IPS-11a (cell line): ENCODE measurements at regions not wholly inside any gene's neighbourhood (a gene's known extent, or its start where the extent isn't known, plus 50 kb on each side); places are given as distances from the start of the nearest gene placed in this dataset.
"Not testable (repeated sequence)": the region's sequence is repeated elsewhere in the genome, so short reads cannot be mapped to it uniquely, and the experiment has no call there.

Experiments
- H3K4me3 ChIP-seq: one replicate; pipeline ENCODE4 v1.5.1; 2013; ENCODE audit warnings: low read depth, low read length, control low read depth

DNA sequence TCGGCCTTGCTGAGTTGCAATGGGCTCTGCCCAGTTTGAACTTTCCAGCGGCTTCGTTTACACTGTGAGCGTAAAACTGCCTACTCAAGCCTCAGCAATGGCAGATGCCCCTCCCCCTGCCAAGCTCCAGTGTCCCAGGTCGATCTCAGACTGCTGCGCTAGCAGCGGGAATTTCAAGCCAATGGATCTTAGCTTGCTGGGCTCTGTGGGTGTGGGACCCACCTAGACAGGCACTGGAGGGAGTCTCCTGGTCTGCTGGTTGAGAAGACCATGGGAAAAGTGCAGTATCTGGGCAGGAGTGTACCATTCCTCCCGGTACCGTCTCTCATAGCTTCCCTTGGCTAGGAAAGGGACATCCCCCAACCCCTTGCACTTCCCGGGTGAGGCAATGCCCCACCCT is 88.2 kb downstream of the KLHL28 start:
- H3K4me3 ChIP-seq: peak overlapping the region; percentile 28

DNA sequence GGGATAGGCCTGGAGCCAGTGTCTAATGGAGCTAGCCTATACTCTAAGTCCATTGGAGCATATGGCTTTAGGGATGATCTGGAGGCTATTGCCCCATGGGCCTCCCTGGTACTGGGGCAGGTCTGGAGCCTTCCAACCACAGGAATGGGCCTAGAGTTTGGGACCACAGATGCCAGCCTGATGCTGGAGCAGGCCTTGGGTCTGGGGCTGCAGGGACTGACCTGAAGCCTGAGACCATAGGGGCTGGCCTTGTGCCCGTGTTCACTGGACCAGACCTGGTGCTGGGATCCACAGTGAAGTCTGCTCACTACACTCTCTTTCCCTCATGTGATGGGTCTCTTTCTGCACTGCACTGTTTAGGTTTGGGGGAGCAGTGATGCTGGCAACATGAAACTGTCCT is 95.0 kb downstream of the KLHL28 start:
- no peak overlapping the region for H3K4me3 ChIP-seq

DNA sequence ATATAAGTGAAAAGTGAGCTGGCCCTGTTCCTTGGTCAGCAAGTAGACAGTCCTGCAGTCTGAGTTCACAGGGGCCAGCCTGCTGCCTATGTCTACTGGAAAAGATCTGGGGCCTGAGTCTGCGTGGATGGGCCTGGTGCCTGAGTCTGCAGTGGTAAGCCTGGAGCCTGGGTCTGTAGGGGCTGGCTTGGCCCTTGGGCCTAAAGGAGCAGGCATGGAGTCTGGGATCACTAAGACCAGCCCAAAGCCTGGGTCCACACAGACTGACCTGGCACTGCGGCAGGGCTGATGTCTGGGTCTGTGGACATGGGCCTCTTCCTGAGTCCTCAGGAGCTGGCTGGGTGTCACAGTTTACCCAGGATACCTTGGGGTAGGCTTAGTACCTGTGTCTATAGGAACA is 95.4 kb downstream of the KLHL28 start:
- H3K4me3 ChIP-seq: no peak overlapping the region

DNA sequence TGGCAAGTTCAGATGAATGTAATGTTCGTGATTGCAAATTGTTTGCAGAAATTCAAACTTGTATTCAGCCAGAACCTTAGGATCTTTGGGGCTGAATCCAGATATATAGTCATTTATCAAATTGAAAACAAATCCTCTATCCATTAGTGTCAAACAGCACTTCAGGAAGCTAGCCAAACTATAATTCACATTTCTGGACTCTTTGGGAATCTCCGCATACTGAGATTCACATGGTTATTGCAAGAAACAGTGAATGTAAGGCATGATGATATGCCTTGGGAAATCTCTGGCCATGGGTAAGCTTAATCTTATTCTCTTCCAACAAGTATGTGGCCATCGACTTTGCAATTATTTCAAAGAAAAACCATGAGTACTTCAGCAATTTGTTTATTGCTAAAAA is 98.5 kb downstream of the KLHL28 start:
- no peak overlapping the region for H3K4me3 ChIP-seq

DNA sequence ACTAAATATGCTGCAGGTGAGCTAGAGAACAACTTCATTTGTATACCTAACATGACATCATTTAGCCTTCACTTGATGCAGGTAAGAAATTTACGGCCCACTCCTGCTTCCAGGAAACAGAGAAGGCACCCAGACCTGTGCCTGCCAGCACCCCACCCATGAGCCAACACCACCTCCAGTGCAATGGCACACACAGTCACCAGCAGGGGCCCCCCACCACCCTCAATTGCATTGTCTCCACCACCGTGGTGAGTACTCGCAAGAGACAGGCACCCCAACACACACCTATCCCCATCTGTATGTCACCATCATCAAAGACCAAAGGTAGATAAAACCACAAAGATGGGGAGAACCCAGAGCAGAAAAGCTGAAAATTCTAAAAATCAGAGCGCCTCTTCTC is 107.6 kb downstream of the KLHL28 start:
- H3K4me3 ChIP-seq: no peak overlapping the region

DNA sequence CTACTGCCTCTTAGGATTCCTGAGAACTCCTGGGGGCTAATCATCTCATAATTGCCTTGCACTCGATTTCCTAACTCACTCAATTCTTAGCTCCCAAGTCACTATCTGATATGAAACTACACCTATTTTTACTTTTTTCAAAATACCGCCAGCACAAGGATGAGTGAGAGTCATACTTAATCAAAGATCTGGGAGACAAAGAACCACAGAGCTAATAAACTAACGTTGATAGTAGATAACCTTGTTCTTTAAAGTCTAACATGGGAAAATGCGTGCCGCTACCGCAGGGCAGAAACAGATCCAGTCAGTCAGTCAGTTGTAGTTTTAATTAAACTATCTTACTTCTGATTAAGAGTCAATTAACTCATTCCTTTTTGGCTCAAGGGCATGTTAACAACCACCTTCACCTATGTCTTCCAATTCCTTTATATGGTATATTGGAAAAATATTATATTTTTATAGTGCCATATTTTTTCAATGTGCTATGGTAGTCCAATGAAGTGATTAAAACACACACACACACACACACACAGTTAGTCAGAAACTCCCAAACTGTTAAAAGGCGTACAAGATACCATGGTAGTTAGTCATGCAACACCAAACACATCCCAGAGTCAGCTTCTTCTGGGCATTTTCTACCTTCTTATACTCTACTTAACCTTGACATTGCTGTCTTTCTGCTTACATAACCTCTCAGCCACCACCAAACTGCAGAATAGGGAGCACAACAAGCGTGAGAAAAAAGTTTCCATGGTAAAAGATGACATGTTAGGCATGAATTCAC is 114.0 kb downstream of the KLHL28 start:
- no peak overlapping the region for H3K4me3 ChIP-seq

DNA sequence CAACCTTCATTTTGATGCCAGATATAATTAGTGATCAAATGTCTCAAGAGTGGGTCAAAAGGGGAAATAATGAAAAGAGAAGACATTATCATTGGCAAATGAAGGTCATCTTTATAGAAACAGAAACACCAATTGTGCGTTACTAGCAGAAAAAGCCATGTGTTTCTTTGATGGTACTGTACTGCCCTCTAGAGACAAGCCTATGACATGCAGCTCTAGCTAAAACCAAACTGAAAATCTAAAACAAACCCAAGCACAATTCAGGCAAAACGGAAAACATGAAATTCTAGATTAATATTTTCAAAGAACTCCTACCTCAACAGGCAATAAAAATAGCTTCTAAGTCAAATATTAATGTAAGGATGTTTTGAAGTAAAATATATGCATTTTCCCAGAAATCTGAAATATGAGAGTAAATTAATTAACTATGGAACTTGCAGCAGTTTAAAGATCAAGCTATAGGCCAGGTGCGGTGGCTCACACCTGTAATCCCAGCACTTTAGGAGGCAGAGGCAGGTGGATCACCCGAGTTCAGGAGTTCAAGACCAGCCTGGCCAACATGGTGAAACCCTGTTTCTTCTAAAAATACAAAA is 115.4 kb downstream of the KLHL28 start:
- H3K4me3 ChIP-seq: no peak overlapping the region

DNA sequence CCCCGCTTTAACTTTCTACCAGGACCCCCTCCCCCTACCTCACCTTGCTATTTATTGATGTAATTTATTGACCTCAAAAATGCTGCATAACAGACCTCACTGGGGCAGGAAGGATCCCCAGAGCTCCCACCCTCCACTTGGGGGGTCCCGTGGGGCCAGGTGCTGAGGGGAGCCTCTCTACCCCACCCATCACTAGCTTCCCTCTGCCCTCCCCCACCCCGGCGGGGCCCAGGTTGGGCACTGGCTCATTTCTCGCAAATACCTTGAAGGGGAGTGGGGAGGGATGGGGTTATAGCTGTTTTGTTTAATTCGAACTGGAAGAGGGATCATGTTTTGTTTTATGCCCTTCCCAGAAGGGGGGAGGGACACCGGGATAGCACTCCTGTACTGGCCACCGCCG is 125.8 kb downstream of the KLHL28 start:
- not testable (repeated sequence) for H3K4me3 ChIP-seq

DNA sequence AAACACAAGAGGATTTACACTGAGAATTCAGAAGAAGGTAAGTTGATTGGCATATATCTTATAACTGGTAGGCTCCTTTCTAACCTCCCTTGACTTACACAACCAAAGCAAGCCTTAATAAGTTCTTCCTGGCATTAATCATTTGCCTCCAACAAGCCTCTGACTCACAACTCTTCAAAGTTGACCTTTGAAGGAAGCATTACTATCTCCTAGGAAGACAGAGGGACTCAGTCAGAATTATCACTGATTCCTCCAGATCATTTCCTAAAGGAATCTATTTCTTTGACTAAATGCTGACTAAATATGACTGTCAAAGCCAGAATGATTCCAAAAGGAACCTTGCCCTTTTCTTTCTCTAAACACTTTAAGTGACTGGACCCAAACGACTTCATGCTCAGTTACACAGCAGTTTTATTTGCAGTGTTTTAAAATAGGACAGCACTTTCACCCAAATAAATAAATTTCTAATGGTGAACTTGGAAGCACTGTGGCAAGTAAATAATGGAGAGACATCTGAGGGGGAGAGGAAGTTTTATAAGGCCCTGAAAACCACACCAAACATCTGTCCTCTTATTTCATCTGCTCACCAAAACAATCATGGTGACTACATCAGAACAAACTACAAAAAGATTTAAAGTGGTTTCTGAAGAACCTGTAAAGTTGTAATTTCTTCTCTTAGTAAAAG is 128.2 kb downstream of the KLHL28 start:
- no peak overlapping the region for H3K4me3 ChIP-seq

DNA sequence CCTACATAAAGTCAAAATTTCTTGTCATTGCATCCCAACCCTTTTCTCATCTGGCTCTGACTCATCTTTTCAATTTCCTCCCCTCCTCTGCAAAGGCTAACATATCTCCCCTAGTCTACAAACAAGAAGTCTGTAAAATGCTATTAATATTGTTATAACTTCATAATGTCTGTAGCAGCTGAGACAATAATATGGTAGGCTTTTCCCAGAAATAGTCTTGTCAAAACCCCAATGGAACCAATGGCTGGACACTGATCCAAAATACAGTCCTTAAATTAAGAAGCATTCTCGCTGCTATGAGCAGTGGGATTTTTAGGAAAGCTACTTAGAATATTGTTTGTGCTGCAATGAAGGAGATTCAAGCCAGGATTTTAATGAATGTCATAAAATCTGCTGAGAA is 131.4 kb downstream of the KLHL28 start:
- H3K4me3 ChIP-seq: no peak overlapping the region

DNA sequence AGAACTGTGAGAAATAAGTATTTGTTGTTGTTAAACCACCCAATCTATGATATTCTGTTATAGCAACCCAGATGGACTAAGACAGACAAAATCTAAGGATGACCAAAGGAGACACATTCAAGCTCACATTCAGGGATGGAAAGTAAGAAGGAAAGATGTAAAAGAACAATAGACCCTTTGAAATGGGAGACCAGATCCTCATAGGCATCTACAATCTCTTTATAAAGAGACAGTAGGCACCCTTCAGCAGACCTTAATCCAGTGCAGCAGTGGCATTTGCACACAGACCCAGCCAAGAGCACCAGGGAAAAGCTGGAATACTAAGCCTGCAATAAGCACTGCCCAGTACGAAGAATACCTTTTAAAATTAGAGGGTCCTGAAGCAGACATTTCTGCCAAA is 132.7 kb downstream of the KLHL28 start:
- H3K4me3 ChIP-seq: no peak overlapping the region

DNA sequence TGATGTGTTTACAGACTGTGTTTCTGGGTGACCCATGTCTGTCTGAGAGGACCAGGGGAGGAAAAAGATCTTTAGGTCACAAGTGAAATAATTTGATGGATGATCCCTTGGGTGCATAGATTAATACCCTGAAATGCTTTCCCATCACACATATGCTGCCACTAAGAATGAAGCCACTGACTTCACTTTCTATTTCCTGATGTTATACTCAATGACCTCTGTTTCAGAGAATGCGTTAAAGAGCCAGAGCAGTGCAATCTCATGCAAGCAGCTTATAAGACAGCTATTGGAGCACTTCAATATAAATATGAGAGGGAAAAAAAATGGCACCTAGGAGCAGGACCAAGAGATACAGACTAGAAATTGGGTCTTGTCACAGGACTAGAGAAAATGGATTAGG is 133.7 kb downstream of the KLHL28 start:
- no peak overlapping the region for H3K4me3 ChIP-seq

DNA sequence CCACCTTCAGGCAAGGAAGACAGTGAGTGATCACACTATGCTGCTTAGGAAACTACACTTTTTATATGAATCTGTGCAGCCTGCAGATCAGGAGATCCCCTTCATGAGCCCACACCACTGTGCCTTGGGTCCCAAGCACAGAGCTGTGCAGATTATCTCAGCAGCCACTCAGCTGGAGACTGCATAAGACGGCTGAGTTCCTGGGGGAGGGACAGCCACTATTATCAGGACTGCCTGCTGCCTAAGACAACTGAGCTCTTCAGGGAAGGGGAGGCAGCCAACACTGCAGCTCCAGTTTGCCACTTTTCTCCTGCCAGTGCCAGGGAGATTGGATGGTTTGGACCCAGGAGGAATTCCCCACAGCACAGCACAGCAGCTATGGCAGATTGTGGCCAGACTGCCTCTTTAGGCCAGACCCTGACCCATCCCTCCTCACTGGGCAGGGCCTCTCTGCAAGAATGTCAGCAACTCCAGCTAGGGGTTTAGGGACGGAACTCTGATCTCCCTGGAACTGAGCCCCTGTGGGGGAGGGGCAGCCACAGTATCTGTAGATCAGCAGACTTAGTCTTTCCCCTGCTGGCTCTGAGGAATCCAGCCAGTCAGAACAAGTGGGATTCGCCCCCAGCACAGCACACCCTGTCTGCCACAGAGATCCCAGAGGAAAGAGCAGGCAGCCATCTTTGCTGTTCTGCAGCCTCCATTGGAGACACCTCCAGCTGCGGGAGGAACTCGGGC is 141.3 kb downstream of the KLHL28 start:
- H3K4me3 ChIP-seq: no peak overlapping the region

DNA sequence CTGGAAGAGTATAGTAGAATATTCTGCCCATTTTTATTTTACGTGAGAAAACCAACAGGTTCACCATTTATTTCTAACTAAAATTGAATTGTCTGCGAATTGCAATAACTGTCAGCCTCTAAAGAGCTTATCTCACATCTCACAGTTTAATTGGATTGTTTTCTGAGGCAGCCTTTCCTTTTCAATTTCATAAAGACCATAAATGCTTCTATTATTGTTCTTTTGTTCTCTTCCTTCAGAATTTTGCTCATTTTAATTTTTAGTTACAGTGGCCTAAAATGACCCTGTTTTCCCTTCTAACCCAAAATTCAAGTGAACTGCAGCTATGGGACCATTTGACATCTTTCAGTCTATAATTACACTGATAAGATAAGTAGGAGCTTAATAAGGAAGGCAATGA is 147.6 kb downstream of the KLHL28 start:
- no peak overlapping the region for H3K4me3 ChIP-seq

DNA sequence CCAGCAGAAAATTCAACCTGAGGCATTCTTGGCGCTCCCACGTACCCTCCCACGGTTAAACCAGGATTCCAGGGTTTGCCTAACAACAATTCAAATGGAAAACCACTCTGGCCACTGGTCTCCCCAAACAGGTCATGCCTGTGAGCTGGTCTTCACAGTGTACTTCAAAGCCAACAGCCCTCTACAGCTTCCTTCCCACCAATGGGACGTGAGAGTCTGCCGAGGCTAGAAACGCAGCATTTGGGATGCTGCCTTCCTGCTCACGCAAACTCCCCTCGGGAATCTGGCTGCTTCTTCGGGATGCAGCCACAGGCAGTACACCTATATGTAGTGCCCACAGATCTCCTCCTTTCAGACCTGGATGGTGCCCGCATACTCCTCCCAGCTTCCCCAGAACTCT is 149.1 kb downstream of the KLHL28 start:
- H3K4me3 ChIP-seq: no peak overlapping the region

DNA sequence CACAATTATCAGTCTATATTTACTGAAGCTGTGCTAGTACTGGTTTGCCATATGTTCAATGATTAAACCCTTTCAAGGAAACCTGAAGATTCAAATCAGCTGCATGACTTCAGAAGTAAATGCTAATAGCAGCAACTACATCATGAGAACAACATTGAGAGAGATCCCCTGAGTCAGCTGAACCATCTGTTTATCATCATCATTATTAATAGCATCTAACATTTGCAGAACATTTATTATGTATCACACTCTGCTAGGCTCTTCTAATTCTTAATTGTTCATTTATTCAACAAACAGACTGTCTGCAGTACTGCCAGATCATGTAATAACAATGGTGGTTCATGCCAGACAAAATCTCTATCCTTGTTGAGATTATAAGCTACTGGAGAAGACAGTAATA is 157.4 kb downstream of the KLHL28 start:
- H3K4me3 ChIP-seq: no peak overlapping the region

DNA sequence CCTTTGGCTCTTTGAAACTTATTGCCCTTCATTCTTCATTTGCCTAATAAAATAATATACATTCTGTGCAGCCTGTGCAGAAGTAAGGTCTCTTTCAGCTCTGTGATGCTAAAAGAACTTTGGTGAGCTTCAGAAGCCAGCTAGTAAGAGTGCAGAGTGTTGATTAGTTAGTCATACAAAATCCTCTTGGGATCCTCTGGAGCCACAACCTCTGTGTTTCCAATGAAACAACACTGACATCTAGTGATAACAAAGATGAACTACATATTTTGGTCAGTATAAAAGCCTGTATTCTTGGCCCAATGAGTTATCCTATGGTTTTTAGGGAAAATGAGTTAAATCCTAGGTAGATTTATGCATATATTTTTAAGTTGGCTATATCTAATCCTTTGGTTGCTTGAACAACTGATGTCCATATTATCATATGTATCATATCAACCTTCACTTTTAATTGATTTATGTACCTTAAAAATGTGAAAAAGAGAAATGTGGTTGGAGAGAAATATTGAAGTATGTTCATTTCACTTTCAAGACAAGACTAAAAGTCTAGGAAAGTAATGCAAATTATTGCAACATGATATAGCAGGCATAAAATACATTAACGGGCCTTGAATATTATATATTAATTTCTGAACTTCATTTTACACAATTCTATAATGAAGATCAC is 158.4 kb downstream of the KLHL28 start:
- no peak overlapping the region for H3K4me3 ChIP-seq

DNA sequence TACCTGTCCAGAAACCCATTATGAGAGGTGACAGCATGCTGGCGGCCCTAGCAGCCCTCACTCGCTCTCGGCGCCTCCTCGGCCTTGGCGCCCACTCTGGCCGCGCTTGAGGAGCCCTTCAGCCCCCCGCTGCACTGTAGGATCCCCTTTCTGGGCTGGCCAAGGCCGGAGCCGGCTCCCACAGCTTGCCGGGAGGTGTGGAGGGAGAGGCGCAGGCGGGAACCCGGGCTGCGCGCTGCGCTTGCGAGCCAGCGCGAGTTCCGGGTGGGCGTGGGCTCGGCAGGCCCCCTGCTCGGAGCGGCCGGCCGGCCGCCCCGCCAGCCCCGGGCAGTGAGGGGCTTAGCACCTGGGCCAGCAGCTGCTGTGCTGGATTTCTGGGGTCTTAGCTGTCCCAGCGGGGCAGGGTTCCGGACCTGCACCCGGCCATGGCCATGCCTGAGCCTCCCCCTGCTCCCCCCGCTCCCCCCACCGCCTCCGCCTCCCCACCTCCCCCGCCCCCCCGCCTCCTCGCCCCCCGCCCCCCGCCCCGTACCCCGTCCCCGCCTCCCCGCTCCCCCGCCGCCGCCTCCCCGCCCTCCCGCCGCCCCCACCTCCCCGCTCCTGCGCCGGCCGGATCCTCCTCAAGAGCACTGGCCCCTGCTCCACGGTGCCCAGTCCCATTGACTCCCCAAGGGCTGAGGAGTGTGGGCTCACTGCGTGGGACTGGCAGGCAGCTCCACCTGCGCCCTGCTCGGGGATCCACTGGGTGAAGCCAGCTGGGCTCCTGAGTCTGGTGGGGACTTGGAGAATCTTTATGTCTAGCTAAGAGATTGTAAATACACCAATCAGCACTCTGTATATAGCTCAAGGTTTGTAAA is 163.1 kb downstream of the KLHL28 start:
- no peak overlapping the region for H3K4me3 ChIP-seq

DNA sequence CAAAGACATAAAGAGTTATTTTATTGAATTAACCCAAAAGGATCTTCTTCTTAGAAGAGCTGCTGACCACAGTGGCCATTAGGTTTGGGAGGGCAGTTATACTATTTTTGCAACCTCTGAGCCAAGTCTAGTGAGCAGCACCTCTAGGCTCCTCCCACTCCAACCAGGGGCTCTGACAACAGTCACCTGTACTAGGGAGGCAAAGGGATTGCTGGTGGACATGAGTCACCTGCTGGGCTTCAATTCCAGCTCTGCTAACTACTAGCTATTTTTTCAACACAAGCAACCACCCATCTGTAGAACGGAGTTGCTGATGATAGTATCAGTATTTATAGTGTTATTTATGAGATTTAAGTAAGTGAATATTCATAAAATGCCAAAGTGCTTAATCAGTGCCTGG is 166.0 kb downstream of the KLHL28 start:
- H3K4me3 ChIP-seq: no peak overlapping the region

DNA sequence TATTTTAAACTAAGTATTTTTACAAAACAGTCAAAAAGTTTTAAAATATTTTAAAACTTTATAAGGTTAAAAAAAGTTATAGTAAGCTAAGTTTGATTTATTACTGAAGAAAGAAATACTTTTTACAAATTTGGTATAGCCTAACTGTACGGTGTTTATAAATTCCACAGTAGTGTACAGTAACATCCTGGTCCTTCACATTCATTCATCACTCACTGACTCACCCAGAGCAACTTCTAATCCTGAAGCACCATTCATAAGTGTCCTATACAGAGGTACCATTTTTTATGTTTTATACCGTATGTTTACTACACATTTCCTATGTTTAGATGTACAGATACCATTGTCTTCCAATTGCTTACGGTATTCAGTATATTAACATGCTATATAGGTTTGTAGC is 170.0 kb downstream of the KLHL28 start:
- no peak overlapping the region for H3K4me3 ChIP-seq
